ENCODE measurements at regions not wholly inside any gene's neighbourhood (a gene's known extent, or its start where the extent isn't known, plus 50 kb on each side); places are given as distances from the start of the nearest gene placed in this dataset.

DNA sequence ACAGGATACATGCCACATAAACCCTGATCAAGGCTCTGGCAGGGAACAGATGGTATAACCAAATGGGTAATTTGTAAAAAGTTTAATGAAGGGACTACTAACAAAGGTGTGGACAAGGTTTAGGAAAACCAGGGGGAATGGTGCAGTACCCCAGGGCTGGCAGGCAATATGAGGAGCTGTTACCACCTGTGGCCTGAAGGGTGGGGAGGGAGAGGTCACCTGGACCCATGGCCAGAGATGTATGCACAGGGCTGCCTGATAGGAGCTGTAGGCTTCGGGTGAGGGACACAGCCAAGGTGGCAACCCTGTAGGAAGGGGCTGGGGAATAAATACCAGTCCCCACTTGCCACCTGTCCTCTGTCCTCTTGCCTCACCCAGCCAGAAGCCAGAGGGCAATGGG is 51.4 kb upstream of the ID3 start:
- TF ChIP-seq, protein P1, sequence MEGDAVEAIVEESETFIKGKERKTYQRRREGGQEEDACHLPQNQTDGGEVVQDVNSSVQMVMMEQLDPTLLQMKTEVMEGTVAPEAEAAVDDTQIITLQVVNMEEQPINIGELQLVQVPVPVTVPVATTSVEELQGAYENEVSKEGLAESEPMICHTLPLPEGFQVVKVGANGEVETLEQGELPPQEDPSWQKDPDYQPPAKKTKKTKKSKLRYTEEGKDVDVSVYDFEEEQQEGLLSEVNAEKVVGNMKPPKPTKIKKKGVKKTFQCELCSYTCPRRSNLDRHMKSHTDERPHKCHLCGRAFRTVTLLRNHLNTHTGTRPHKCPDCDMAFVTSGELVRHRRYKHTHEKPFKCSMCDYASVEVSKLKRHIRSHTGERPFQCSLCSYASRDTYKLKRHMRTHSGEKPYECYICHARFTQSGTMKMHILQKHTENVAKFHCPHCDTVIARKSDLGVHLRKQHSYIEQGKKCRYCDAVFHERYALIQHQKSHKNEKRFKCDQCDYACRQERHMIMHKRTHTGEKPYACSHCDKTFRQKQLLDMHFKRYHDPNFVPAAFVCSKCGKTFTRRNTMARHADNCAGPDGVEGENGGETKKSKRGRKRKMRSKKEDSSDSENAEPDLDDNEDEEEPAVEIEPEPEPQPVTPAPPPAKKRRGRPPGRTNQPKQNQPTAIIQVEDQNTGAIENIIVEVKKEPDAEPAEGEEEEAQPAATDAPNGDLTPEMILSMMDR (IDR thresholded peaks at IDR 0.05; ENCODE audit: low read depth, low read length, missing control alignments), result no peak
- DNase-seq (ENCODE audit: low read depth), result no peak
- no peak overlapping the region for H3K4me3 ChIP-seq (ENCODE audit: low read depth, low read length)

DNA sequence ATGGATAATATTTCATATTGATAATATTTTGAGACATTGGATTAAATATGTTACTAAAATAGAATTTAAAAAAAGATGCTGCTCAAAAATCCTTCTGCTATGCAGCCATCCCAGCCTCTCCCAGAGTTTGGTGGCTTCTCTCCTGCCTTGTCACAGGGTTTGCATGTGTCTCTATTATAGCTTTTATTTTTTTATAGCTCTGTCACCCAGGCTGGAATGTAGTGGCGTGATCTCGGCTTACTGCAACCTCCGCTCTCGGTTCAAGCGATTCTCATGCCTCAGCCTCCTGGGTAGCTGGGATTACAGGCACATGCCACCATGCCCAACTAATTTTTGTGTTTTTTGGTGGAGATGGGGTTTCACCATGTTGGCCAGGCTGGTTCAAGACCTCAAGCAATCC is 50.7 kb upstream of the ID3 start:
- TF ChIP-seq, protein P1 (IDR thresholded peaks at IDR 0.05; ENCODE audit: low read depth, low read length, missing control alignments), result no peak
- H3K4me3 ChIP-seq (ENCODE audit: low read depth, low read length), result no peak overlapping the region
- DNase-seq (ENCODE audit: low read depth), result no peak
